GM19035 (cell line): ENCODE measurements at regions not wholly inside any gene's neighbourhood (a gene's known extent, or its start where the extent isn't known, plus 50 kb on each side); places are given as distances from the start of the nearest gene placed in this dataset.
A peak's percentile ranks its signal among the peaks of the same experiment; 100 is the strongest.

Experiments
- ATAC-seq: cut with Tn5 transposase; IDR thresholded peaks from one replicate; pipeline ENCODE4 v1.9.1; 2021; ENCODE audit not compliant: unreplicated experiment

GRCh38 chr1:72570815-72571214, 288.5 kb upstream of the NEGR1 start:
- no peak for ATAC-seq

- peak; percentile 73 for ATAC-seq
These were observed 285.8 kb upstream of the NEGR1 start for GRCh38 chr1:72568113-72568512.

- ATAC-seq: no peak
These were observed 285.2 kb upstream of the NEGR1 start for GRCh38 chr1:72567521-72567920.

GRCh38 chr1:72564749-72565148, 282.4 kb upstream of the NEGR1 start:
- no peak for ATAC-seq

- no peak for ATAC-seq
These were observed 275.2 kb upstream of the NEGR1 start for GRCh38 chr1:72557446-72558049.

- ATAC-seq: no peak
These were observed 265.1 kb upstream of the NEGR1 start for GRCh38 chr1:72547412-72547811.

- no peak for ATAC-seq
These were observed 258.3 kb upstream of the NEGR1 start for GRCh38 chr1:72540674-72541073.

GRCh38 chr1:72535470-72535869, 253.1 kb upstream of the NEGR1 start:
- ATAC-seq: no peak

- no peak for ATAC-seq
These were observed 248.3 kb upstream of the NEGR1 start for GRCh38 chr1:72530646-72531045.

- no peak for ATAC-seq
These were observed 244.6 kb upstream of the NEGR1 start for GRCh38 chr1:72526926-72527325.

GRCh38 chr1:72524021-72524420, 241.7 kb upstream of the NEGR1 start:
- ATAC-seq: no peak

- no peak for ATAC-seq
These were observed 239.3 kb upstream of the NEGR1 start for GRCh38 chr1:72521659-72522058.

GRCh38 chr1:72516826-72517225, 234.5 kb upstream of the NEGR1 start:
- no peak for ATAC-seq

- no peak for ATAC-seq
These were observed 233.9 kb upstream of the NEGR1 start for GRCh38 chr1:72516264-72516663.

GRCh38 chr1:72498371-72498770, 216.0 kb upstream of the NEGR1 start:
- no peak for ATAC-seq

- ATAC-seq: no peak
These were observed 207.5 kb upstream of the NEGR1 start for GRCh38 chr1:72489801-72490200.

GRCh38 chr1:72485801-72486200, 203.5 kb upstream of the NEGR1 start:
- ATAC-seq: no peak

- no peak for ATAC-seq
These were observed 201.6 kb upstream of the NEGR1 start for GRCh38 chr1:72483846-72484357.

GRCh38 chr1:72482736-72483413, 200.5 kb upstream of the NEGR1 start:
- ATAC-seq: no peak

- ATAC-seq: no peak
These were observed 199.2 kb upstream of the NEGR1 start for GRCh38 chr1:72481420-72481970.

- no peak for ATAC-seq
These were observed 184.0 kb upstream of the NEGR1 start for GRCh38 chr1:72466376-72466775.

GRCh38 chr1:72462186-72462905, 180.0 kb upstream of the NEGR1 start:
- ATAC-seq: no peak
